Astrocyte (in vitro differentiated cells and primary cell): ENCODE measurements at regions not wholly inside any gene's neighbourhood (a gene's known extent, or its start where the extent isn't known, plus 50 kb on each side); places are given as distances from the start of the nearest gene placed in this dataset.
"Not testable (repeated sequence)": the region's sequence is repeated elsewhere in the genome, so short reads cannot be mapped to it uniquely, and the experiment has no call there.

Experiments
- DNase-seq: peaks from one replicate; pipeline ENCODE4 v3.0.0-alpha.2; 2010; ENCODE audit warnings: low read depth
- FAIRE-seq: peaks from 2 replicates; lab custom pipeline; 2011; peaks lifted over from hg19 to GRCh38; lab: Jason Lieb, UNC
- H2AFZ ChIP-seq: 2 replicates; pipeline ENCODE4 v1.6.0; 2012; ENCODE audit warnings: low read depth, low read length, inconsistent platforms
- H3K27ac ChIP-seq: 2 replicates; pipeline ENCODE4 v1.5.1; 2011; ENCODE audit warnings: low read depth, low read length, inconsistent platforms
- H3K27me3 ChIP-seq: 2 replicates; pipeline ENCODE4 v1.6.0; 2011; ENCODE audit warnings: low read length, inconsistent platforms; ENCODE audit not compliant: insufficient read depth
- H3K36me3 ChIP-seq: 2 replicates; pipeline ENCODE4 v1.5.1; 2011; ENCODE audit warnings: low read length, inconsistent platforms; ENCODE audit not compliant: insufficient read depth
- H3K4me1 ChIP-seq: 2 replicates; pipeline ENCODE4 v1.5.1; 2011; ENCODE audit warnings: low read length, inconsistent platforms; ENCODE audit not compliant: insufficient read depth
- H3K4me2 ChIP-seq: 2 replicates; pipeline ENCODE4 v1.6.0; 2012; ENCODE audit warnings: low read length, inconsistent platforms
- H3K4me3 ChIP-seq: 2 replicates; pipeline ENCODE4 v1.5.1; 2011; ENCODE audit warnings: low read depth, mild to moderate bottlenecking, low read length, inconsistent platforms; ENCODE audit not compliant: insufficient read depth
- H3K79me2 ChIP-seq: 2 replicates; pipeline ENCODE4 v1.6.0; 2012; ENCODE audit warnings: mild to moderate bottlenecking, low read length, inconsistent platforms; ENCODE audit not compliant: insufficient read depth
- H3K9ac ChIP-seq: 2 replicates; pipeline ENCODE4 v1.6.0; 2012; ENCODE audit warnings: mild to moderate bottlenecking, low read length, inconsistent platforms
- H3K9me3 ChIP-seq: 2 replicates; pipeline ENCODE4 v1.5.1; 2012; ENCODE audit warnings: low read depth, mild to moderate bottlenecking, low read length, inconsistent platforms; ENCODE audit not compliant: insufficient read depth
- H4K20me1 ChIP-seq: 2 replicates; pipeline ENCODE4 v1.6.0; 2012; ENCODE audit warnings: low read length, inconsistent platforms; ENCODE audit not compliant: insufficient read depth
- H3K27ac Mint-ChIP-seq: one replicate; pipeline ENCODE4 v1.8.0; 2021; ENCODE audit warnings: mild to moderate bottlenecking, mixed read lengths; ENCODE audit not compliant: unreplicated experiment
- H3K27me3 Mint-ChIP-seq: one replicate; pipeline ENCODE4 v1.8.0; 2021; ENCODE audit warnings: low read depth, mixed read lengths; ENCODE audit not compliant: unreplicated experiment
- H3K36me3 Mint-ChIP-seq: one replicate; pipeline ENCODE4 v1.8.0; 2021; ENCODE audit warnings: low read depth, mixed read lengths; ENCODE audit not compliant: unreplicated experiment
- H3K4me1 Mint-ChIP-seq: one replicate; pipeline ENCODE4 v1.8.0; 2021; ENCODE audit warnings: low read depth, mixed read lengths; ENCODE audit not compliant: unreplicated experiment
- H3K4me3 Mint-ChIP-seq: one replicate; pipeline ENCODE4 v1.8.0; 2021; ENCODE audit warnings: mild to moderate bottlenecking, moderate library complexity, mixed read lengths; ENCODE audit not compliant: unreplicated experiment
- H3K9me3 Mint-ChIP-seq: one replicate; pipeline ENCODE4 v1.8.0; 2021; ENCODE audit warnings: mild to moderate bottlenecking, mixed read lengths; ENCODE audit not compliant: unreplicated experiment
- CTCF ChIP-seq: IDR thresholded peaks from 2 replicates; pipeline ENCODE4 v1.5.1; 2011; ENCODE audit warnings: low read depth, mild to moderate bottlenecking, inconsistent platforms, low read length, moderate library complexity; ENCODE audit not compliant: insufficient read depth
- EZH2 ChIP-seq: IDR thresholded peaks from 2 replicates; pipeline ENCODE4 v1.6.1; 2012; ENCODE audit warnings: mild to moderate bottlenecking, low read length, inconsistent platforms; ENCODE audit not compliant: insufficient read depth

DNA sequence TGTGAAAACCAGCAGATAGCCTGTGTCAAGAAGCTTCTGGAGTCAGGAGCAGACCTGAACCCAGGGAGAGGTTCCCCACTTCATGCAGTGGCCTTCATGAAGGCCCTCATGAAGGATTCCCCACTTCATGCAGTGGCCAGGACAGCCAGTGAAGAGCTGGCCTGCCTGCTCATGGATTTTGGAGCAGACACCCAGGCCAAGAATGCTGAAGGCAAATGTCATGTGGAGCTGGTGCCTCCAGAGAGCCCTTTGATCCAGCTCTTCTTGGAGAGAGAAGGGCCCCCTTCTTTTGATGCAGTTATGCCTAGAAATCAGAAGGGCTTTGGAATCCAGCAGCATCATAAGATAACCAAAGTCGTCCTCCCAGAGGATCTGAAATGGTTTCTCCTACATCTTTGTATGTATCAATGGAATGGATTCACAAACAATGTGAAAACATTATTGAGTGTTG lies 103.9 kb upstream of the CHD2 start:
- no peaks in the 10 kb centered on the region for H3K27me3 ChIP-seq
- no peaks in the 10 kb centered on the region for H3K9me3 Mint-ChIP-seq
- no peaks in the 10 kb centered on the region for H3K36me3 ChIP-seq
- TF ChIP-seq EZH2 (no peak), CTCF (no peak)
- no peaks in the 10 kb centered on the region for H3K9me3 ChIP-seq
- no peak overlapping the region for H3K27ac ChIP-seq
- no peak overlapping the region for H3K9ac ChIP-seq
- H4K20me1 ChIP-seq = no peaks in the 10 kb centered on the region
- peaks cover 4% of the 10 kb centered on the region for H3K4me1 Mint-ChIP-seq
- no peak overlapping the region for H3K4me3 Mint-ChIP-seq
- H3K4me2 ChIP-seq = no peak overlapping the region
- DNase-seq = no peak
- peaks cover 5% of the 10 kb centered on the region for H3K27me3 Mint-ChIP-seq
- H3K79me2 ChIP-seq = no peaks in the 10 kb centered on the region
- H3K27ac Mint-ChIP-seq = no peak overlapping the region
- H3K4me3 ChIP-seq = no peak overlapping the region
- FAIRE-seq = no peak
- peaks cover under 1% of the 10 kb centered on the region for H3K4me1 ChIP-seq
- no peak overlapping the region for H2AFZ ChIP-seq
- no peaks in the 10 kb centered on the region for H3K36me3 Mint-ChIP-seq

DNA sequence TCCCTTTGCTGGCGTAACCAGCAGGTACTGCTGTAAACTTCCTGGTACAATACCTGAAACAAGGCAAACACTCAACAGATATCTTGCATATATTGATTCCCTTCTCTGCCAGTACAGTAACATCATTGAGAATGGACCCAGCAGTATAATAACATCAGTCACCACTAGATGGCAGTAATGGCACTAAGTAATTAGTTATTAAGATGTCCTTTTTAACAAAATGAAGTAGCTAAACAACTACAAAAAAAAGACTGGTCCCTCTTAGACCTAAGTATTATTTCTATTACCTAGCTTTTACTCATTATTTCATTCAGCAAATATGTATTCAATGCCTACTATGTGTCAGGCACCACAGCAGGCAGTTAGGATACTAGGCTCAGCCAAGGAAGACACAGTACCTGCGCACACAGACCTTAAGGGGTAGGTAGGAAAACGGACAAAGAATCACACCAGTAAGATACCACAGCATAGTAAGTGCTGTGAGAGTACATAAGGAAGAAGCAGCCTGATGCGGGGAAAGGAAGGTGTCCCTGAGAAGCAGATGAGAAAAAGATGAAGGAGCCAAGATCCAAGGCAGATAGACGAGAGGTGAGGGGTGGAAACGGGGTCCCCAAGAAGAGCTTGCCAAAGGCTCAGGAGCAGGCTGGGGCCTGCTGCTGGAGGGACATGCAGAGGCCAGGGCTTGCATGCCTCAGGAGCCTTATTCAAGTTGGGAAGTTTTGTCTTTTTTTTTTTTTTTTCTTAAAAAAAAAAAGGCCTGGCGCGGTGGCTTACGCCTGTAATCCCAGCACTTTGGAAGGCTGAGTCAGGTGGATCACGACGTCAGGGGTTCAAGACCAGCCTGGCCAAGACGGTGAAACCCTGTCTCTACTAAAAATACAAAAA lies 102.7 kb upstream of the CHD2 start:
- Histone ChIP-seq H3K4me3 (no peak overlapping the region), H4K20me1 (no peaks in the 10 kb centered on the region), H3K9me3 (no peaks in the 10 kb centered on the region), H3K79me2 (no peaks in the 10 kb centered on the region), H3K4me1 (peaks cover 13% of the 10 kb centered on the region), H3K4me2 (no peak overlapping the region), H2AFZ (peak overlapping the region; percentile 18), H3K27ac (no peak overlapping the region), H3K27me3 (no peaks in the 10 kb centered on the region), H3K9ac (peak overlapping the region; percentile 4), H3K36me3 (no peaks in the 10 kb centered on the region)
- peaks cover 12% of the 10 kb centered on the region for H3K4me1 Mint-ChIP-seq
- H3K4me3 Mint-ChIP-seq = no peak overlapping the region
- peak; percentile 50 for DNase-seq
- no peaks in the 10 kb centered on the region for H3K9me3 Mint-ChIP-seq
- no peak for TF ChIP-seq EZH2
- peak; percentile 74 for TF ChIP-seq CTCF
- no peak for FAIRE-seq
- H3K27me3 Mint-ChIP-seq = no peaks in the 10 kb centered on the region
- H3K36me3 Mint-ChIP-seq = no peaks in the 10 kb centered on the region
- H3K27ac Mint-ChIP-seq = peak overlapping the region; percentile 69

GRCh38 chr15:92800013-92800412 lies 100.1 kb upstream of the CHD2 start:
- Mint-ChIP-seq H3K36me3 (peaks cover 3% of the 10 kb centered on the region), H3K4me3 (no peak overlapping the region), H3K9me3 (no peaks in the 10 kb centered on the region), H3K27me3 (no peaks in the 10 kb centered on the region), H3K27ac (peak overlapping the region; percentile 69), H3K4me1 (peaks cover 19% of the 10 kb centered on the region)
- no peak for DNase-seq
- TF ChIP-seq EZH2 (no peak), CTCF (no peak)
- H3K4me1 ChIP-seq = peaks cover 22% of the 10 kb centered on the region
- no peak overlapping the region for H3K4me3 ChIP-seq
- no peak overlapping the region for H3K27ac ChIP-seq
- no peak overlapping the region for H2AFZ ChIP-seq
- H3K36me3 ChIP-seq = no peaks in the 10 kb centered on the region
- no peaks in the 10 kb centered on the region for H3K79me2 ChIP-seq
- no peak overlapping the region for H3K9ac ChIP-seq
- H4K20me1 ChIP-seq = no peaks in the 10 kb centered on the region
- no peak overlapping the region for H3K4me2 ChIP-seq
- H3K9me3 ChIP-seq = no peaks in the 10 kb centered on the region
- no peaks in the 10 kb centered on the region for H3K27me3 ChIP-seq
- FAIRE-seq = no peak

DNA sequence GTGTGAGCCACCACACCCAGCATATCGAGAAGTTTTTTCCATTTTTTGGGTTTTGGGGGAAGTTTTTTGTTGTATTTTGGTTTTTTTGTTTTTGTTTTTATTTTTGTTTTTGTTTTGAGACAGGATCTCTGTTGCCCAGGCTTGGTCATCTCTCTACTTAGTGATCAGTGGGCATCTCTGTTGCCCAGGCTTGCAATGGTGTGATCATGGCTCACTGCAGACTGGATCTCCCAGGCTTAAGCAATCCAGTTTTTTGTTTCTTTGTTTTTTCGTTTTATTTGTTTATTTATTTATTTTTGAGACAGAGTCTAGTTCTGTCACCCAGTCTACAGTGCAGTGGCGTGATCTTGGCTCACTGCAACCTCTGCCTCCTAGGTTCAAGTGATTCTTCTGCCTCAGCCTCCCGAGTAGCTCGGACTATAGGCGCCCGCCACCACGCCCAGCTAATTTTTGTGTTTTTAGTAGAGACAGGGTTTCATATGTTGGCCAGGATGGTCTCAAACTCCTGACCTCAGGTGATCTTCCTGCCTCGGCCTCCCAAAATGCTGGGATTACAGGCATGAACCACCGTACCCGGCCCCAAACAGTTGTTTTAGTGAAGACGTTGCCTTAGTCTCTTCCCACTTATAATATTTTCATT lies 99.6 kb upstream of the CHD2 start:
- peak overlapping the region; percentile 95 for H3K27ac ChIP-seq
- DNase-seq, H3K79me2 ChIP-seq, H3K4me2 ChIP-seq, H4K20me1 ChIP-seq, H3K4me3 ChIP-seq, H3K9ac ChIP-seq, FAIRE-seq, H3K9me3 ChIP-seq, H3K36me3 ChIP-seq, H3K36me3 Mint-ChIP-seq, H2AFZ ChIP-seq, H3K27me3 Mint-ChIP-seq, H3K27me3 ChIP-seq, H3K4me3 Mint-ChIP-seq, H3K9me3 Mint-ChIP-seq: not testable (repeated sequence)
- Mint-ChIP-seq H3K27ac (peak overlapping the region; percentile 97), H3K4me1 (peaks cover 19% of the 10 kb centered on the region)
- H3K4me1 ChIP-seq = peaks cover 22% of the 10 kb centered on the region
